Testis (tissue), 2 donors: ENCODE measurements at regions not wholly inside any gene's neighbourhood (a gene's known extent, or its start where the extent isn't known, plus 50 kb on each side); places are given as distances from the start of the nearest gene placed in this dataset.

Experiments
- POLR2A ChIP-seq: fragments of 450-650 bp; IDR thresholded peaks from one replicate; pipeline ENCODE4 v1.6.1; 2017; ENCODE audit warnings: antibody characterized with exemption, mild to moderate bottlenecking, moderate library complexity
- TF ChIP-seq, protein P1 (sequence below), 3 experiments: fragments of 450-650 bp in 2 of 3; fragments of 200-600 bp in 1 of 3; sonication (generic) in 1 of 3; IDR thresholded peaks; one replicate each; pipeline ENCODE4 v1.5.1; 2016 to 2019; ENCODE audit warnings: antibody characterized with exemption in 3 of 3, mild to moderate bottlenecking in 2 of 3, moderate library complexity in 1 of 3

- TF ChIP-seq, protein P1, sequence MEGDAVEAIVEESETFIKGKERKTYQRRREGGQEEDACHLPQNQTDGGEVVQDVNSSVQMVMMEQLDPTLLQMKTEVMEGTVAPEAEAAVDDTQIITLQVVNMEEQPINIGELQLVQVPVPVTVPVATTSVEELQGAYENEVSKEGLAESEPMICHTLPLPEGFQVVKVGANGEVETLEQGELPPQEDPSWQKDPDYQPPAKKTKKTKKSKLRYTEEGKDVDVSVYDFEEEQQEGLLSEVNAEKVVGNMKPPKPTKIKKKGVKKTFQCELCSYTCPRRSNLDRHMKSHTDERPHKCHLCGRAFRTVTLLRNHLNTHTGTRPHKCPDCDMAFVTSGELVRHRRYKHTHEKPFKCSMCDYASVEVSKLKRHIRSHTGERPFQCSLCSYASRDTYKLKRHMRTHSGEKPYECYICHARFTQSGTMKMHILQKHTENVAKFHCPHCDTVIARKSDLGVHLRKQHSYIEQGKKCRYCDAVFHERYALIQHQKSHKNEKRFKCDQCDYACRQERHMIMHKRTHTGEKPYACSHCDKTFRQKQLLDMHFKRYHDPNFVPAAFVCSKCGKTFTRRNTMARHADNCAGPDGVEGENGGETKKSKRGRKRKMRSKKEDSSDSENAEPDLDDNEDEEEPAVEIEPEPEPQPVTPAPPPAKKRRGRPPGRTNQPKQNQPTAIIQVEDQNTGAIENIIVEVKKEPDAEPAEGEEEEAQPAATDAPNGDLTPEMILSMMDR (IDR thresholded peaks at IDR 0.05), result no peak
- no peak for TF ChIP-seq POLR2A
These were observed 140.9 kb upstream of the TAS2R1 start for GRCh38 chr5:9771079-9771478.
